A549 (cell line): ENCODE measurements at regions not wholly inside any gene's neighbourhood (a gene's known extent, or its start where the extent isn't known, plus 50 kb on each side); places are given as distances from the start of the nearest gene placed in this dataset.
A peak's percentile ranks its signal among the peaks of the same experiment; 100 is the strongest.

Experiments
- ATAC-seq, 2 experiments: fragments of 200-7000 bp in 1 of 2; fragments of >200 bp in 1 of 2; cut with Nextera tagmentation in 1 of 2; cut with Tn5 transposase in 1 of 2; 3 replicates each; pipeline versions ENCODE4 v1.8.0 to v1.9.1; 2018 to 2020; ENCODE audit warnings: mild to moderate bottlenecking in 1 of 2, moderate library complexity in 1 of 2
- CTCF ChIA-PET: fragments of 300-600 bp; sonication (Branson Sonifier 250); formaldehyde crosslinking; extraction: SDS; loops from one replicate; lab custom pipeline; 2021; ENCODE audit warnings: antibody characterized with exemption, inconsistent platforms; lab: Yijun Ruan, JAX
- POLR2A ChIA-PET: fragments of 350-600 bp; formaldehyde crosslinking; extraction: SDS; loops from one replicate; lab custom pipeline; 2021; ENCODE audit warnings: antibody characterized with exemption, inconsistent platforms; lab: Yijun Ruan, JAX
- DNase-seq, 2 experiments: peaks; one replicate each; pipeline versions ENCODE4 v3.0.0 to v3.0.0-alpha.2; 2011 to 2016; ENCODE audit warnings: low read depth in 1 of 2, low spot score in 1 of 2
- FAIRE-seq: peaks from 2 replicates; lab custom pipeline; 2011; peaks lifted over from hg19 to GRCh38; lab: Jason Lieb, UNC
- H3K27ac ChIP-seq, 2 experiments: fragments of >200 bp; sonication (Bioruptor Twin); formaldehyde crosslinking; 3 replicates each; pipeline ENCODE4 v1.5.1; 2016 to 2017
- H3K4me1 ChIP-seq: fragments of >200 bp; sonication (Bioruptor Twin); formaldehyde crosslinking; 3 replicates; pipeline ENCODE4 v1.6.1; 2016
- H3K4me2 ChIP-seq: fragments of >200 bp; sonication (Bioruptor Twin); formaldehyde crosslinking; 3 replicates; pipeline ENCODE4 v1.6.1; 2016
- H3K4me3 ChIP-seq: fragments of >200 bp; sonication (Bioruptor Twin); formaldehyde crosslinking; 3 replicates; pipeline ENCODE4 v1.5.1; 2016
- H3K9me3 ChIP-seq: fragments of >200 bp; sonication (Bioruptor Twin); formaldehyde crosslinking; 3 replicates; pipeline ENCODE4 v1.6.1; 2016
- CEBPB ChIP-seq, 2 experiments: fragments of >200 bp in 1 of 2; sonication (Bioruptor Twin) in 1 of 2; formaldehyde crosslinking in 1 of 2; IDR thresholded peaks; 2 replicates each; pipeline ENCODE4 v1.6.1; 2012 to 2016
- CHD2 ChIP-seq: fragments of 150-350 bp; IDR thresholded peaks from 2 replicates; pipeline ENCODE4 v1.6.1; 2014; ENCODE audit warnings: low read length; ENCODE audit not compliant: partially characterized antibody
- CHD4 ChIP-seq: fragments of 200-600 bp; sonication (generic); IDR thresholded peaks from 2 replicates; pipeline ENCODE4 v1.6.1; 2016; ENCODE audit warnings: antibody characterized with exemption, mild to moderate bottlenecking, borderline replicate concordance
- EHF ChIP-seq: fragments of 250-450 bp; sonication (Bioruptor Pico); IDR thresholded peaks from 2 replicates; pipeline ENCODE4 v1.5.0; 2020; ENCODE audit warnings: mild to moderate bottlenecking
- ESRRA ChIP-seq: fragments of 150-350 bp; IDR thresholded peaks from 2 replicates; pipeline ENCODE4 v1.6.1; 2014; ENCODE audit warnings: mild to moderate bottlenecking, low read length, borderline replicate concordance
- FOSB ChIP-seq: fragments of 250-450 bp; sonication (Bioruptor Pico); IDR thresholded peaks from 2 replicates; pipeline ENCODE4 v1.5.0; 2020; ENCODE audit warnings: mild to moderate bottlenecking, moderate library complexity
- FOXS1 ChIP-seq: fragments of 250-450 bp; sonication (Bioruptor Pico); IDR thresholded peaks from 2 replicates; pipeline ENCODE4 v1.5.0; 2020; ENCODE audit warnings: mild to moderate bottlenecking, moderate library complexity
- GATA3 ChIP-seq: IDR thresholded peaks from 2 replicates; pipeline ENCODE4 v1.6.1; 2012; ENCODE audit warnings: borderline replicate concordance
- JUN ChIP-seq, 2 experiments: fragments of >200 bp; sonication (Bioruptor Twin); formaldehyde crosslinking; IDR thresholded peaks; 2 replicates in 1 of 2; 3 replicates in 1 of 2; pipeline ENCODE4 v1.6.1; 2016 to 2017
- MAFK ChIP-seq: fragments of 450-650 bp; IDR thresholded peaks from 2 replicates; pipeline ENCODE4 v1.6.1; 2014; ENCODE audit not compliant: partially characterized antibody
- MYC ChIP-seq: IDR thresholded peaks from 2 replicates; pipeline ENCODE4 v1.6.1; 2012; ENCODE audit warnings: mild to moderate bottlenecking, inconsistent platforms, low read length, improper control_type of control experiment, borderline replicate concordance
- NPAS2 ChIP-seq: fragments of 250-450 bp; sonication (Bioruptor Pico); IDR thresholded peaks from 2 replicates; pipeline ENCODE4 v1.8.0; 2022; ENCODE audit warnings: mild to moderate bottlenecking, moderate library complexity, borderline replicate concordance
- RAD21 ChIP-seq, 2 experiments: fragments of >200 bp in 1 of 2; sonication (Bioruptor Twin) in 1 of 2; formaldehyde crosslinking in 1 of 2; IDR thresholded peaks in 1 of 2; conservative IDR thresholded peaks in 1 of 2; 2 replicates in 1 of 2; 3 replicates in 1 of 2; pipeline ENCODE4 v1.6.1; 2012 to 2018; ENCODE audit warnings: inconsistent platforms in 1 of 2
- RARB ChIP-seq: fragments of 250-450 bp; sonication (Bioruptor Pico); IDR thresholded peaks from 2 replicates; pipeline ENCODE4 v1.8.0; 2021; ENCODE audit warnings: mild to moderate bottlenecking, moderate library complexity
- SMC3 ChIP-seq: fragments of >200 bp; sonication (Bioruptor Twin); formaldehyde crosslinking; IDR thresholded peaks from 3 replicates; pipeline ENCODE4 v1.6.1; 2018; ENCODE audit warnings: inconsistent platforms
- ZC3H11A ChIP-seq: fragments of 450-650 bp; IDR thresholded peaks from 2 replicates; pipeline ENCODE4 v1.6.1; 2014; ENCODE audit warnings: antibody characterized with exemption, mild to moderate bottlenecking
- WGBS: methylation state at CpG from one replicate; pipeline ENCODE4 v1.1.6; 2017; ENCODE audit errors: missing lambda C conversion rate; 5-methylcytosine and 5-hydroxymethylcytosine counted together
- TF ChIP-seq, protein P1 (sequence below): fragments of >200 bp; sonication (Bioruptor Twin); formaldehyde crosslinking; IDR thresholded peaks from 3 replicates; pipeline ENCODE4 v1.6.1; 2016
- TF ChIP-seq, protein P2 (sequence below): fragments of >200 bp; sonication (Bioruptor Twin); formaldehyde crosslinking; IDR thresholded peaks from 2 replicates; pipeline ENCODE4 v1.6.1; 2016
- TF ChIP-seq, protein P3 (sequence below): fragments of >200 bp; sonication (Bioruptor Twin); formaldehyde crosslinking; IDR thresholded peaks from 3 replicates; pipeline ENCODE4 v1.5.1; 2016

DNA sequence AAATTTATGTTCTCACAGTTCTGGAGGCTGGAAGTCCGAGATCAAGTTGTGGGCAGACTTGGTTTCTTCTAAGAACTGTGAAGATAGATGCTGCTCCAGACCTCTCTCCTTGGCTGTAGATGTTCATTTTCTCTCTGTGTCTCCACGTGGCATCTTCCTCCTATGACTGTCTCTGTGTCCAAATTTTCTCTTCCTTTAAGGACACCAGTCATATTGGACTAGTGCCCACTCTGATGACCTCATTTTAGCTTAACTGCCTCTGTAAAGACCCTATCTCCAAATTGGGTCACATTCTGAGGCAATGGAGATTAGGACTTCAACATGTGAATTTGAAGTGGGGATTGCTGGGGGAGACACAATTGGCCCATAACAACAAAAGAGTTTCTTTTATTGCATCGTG is 125.3 kb upstream of the ETS2 start:
- Histone ChIP-seq H3K4me2 (no peak overlapping the region), H3K27ac (no peak overlapping the region), H3K9me3 (no peaks in the 10 kb centered on the region), H3K4me3 (no peak overlapping the region), H3K4me1 (no peaks in the 10 kb centered on the region)
- FAIRE-seq (no peak), ATAC-seq (no peak), DNase-seq (no peak)
- WGBS = 40% methylated on average over 3 of the region's 3 CpGs
- ChIA-PET POLR2A (no interaction called here), CTCF (interaction anchor here (1.4 kb wide), 1 partner anchor 11 kb away, joined by 3 read pairs; no protein-coding TSS in a partner anchor)
- TF ChIP-seq CEBPB (IDR thresholded peaks at IDR 0.05) (no peak), ESRRA (no peak), MAFK (no peak), CHD2 (no peak), MYC (no peak), SMC3 (no peak), RARB (CRISPR knock-in tag) (no peak)

DNA sequence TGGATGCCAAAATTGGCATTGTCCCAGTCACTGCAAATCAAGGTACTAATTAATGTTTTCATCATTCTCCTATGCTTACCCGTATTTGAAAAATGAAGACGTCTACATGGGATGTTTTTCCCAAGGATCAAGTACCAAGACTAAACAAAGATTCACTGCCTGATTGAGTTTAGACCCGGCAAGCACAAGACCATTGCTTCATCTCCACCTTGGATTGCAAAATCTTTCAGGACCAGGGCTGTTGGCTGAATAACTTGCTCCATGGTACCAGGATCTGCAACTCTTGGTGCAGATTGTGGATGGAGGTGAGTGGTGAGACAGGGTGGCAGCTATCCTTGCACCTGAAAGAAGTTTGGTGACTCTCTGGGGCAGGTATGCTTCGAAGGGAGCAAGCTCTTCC is 122.5 kb upstream of the ETS2 start:
- H3K9me3 ChIP-seq = no peaks in the 10 kb centered on the region
- TF ChIP-seq ZC3H11A (no peak), CHD4 (no peak), FOXS1 (CRISPR knock-in tag) (no peak), CEBPB (IDR thresholded peaks at IDR 0.05) (peak; percentile 72 to 77), GATA3 (no peak)
- TF ChIP-seq, protein P1, sequence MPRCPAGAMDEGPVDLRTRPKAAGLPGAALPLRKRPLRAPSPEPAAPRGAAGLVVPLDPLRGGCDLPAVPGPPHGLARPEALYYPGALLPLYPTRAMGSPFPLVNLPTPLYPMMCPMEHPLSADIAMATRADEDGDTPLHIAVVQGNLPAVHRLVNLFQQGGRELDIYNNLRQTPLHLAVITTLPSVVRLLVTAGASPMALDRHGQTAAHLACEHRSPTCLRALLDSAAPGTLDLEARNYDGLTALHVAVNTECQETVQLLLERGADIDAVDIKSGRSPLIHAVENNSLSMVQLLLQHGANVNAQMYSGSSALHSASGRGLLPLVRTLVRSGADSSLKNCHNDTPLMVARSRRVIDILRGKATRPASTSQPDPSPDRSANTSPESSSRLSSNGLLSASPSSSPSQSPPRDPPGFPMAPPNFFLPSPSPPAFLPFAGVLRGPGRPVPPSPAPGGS = no peak
- TF ChIP-seq, protein P2, sequence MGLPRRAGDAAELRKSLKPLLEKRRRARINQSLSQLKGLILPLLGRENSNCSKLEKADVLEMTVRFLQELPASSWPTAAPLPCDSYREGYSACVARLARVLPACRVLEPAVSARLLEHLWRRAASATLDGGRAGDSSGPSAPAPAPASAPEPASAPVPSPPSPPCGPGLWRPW = no peak
- DNase-seq (no peak), ATAC-seq (no peak), FAIRE-seq (no peak)
- H3K4me3 ChIP-seq = no peak overlapping the region
- ChIA-PET POLR2A (no interaction called here), CTCF (interaction anchor here (1.4 kb wide), 1 partner anchor 8 kb away, joined by 4 read pairs; no protein-coding TSS in a partner anchor)
- H3K4me2 ChIP-seq = no peak overlapping the region
- no peaks in the 10 kb centered on the region for H3K4me1 ChIP-seq
- WGBS = 11% methylated on average over 4 of the region's 4 CpGs
- H3K27ac ChIP-seq = no peak overlapping the region

DNA sequence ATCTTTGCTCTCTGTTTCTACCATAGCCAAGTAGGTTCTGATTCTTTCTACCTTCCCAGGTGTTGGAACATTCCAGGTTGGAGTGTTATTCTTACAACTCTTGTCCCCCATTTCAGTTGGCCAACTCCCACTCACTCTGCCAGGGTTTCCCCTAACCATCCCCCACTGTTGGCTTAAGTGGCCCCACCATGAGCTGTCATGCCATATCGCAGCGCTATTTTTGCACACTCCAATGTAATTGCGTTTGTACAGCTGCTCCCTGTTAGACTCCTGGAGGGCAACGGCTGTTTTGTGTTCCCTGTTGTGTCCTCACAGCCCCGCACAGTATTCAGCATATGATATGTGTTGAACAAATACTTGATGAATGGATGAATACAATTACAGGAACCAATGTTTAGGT is 117.7 kb upstream of the ETS2 start:
- Histone ChIP-seq H3K4me1 (no peaks in the 10 kb centered on the region), H3K27ac (no peak overlapping the region), H3K4me2 (no peak overlapping the region), H3K4me3 (no peak overlapping the region), H3K9me3 (no peaks in the 10 kb centered on the region; the same call in 2 of the 3 replicates)
- TF ChIP-seq RAD21 (conservative IDR thresholded peaks at IDR 0.05 in 1 of 2, IDR thresholded peaks at IDR 0.05 in 1 of 2) = no peak
- TF ChIP-seq FOSB (CRISPR knock-in tag) = no peak
- TF ChIP-seq, protein P3, sequence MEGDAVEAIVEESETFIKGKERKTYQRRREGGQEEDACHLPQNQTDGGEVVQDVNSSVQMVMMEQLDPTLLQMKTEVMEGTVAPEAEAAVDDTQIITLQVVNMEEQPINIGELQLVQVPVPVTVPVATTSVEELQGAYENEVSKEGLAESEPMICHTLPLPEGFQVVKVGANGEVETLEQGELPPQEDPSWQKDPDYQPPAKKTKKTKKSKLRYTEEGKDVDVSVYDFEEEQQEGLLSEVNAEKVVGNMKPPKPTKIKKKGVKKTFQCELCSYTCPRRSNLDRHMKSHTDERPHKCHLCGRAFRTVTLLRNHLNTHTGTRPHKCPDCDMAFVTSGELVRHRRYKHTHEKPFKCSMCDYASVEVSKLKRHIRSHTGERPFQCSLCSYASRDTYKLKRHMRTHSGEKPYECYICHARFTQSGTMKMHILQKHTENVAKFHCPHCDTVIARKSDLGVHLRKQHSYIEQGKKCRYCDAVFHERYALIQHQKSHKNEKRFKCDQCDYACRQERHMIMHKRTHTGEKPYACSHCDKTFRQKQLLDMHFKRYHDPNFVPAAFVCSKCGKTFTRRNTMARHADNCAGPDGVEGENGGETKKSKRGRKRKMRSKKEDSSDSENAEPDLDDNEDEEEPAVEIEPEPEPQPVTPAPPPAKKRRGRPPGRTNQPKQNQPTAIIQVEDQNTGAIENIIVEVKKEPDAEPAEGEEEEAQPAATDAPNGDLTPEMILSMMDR = no peak
- TF ChIP-seq ZC3H11A = no peak
- TF ChIP-seq JUN (IDR thresholded peaks at IDR 0.05) = no peak
- TF ChIP-seq NPAS2 (CRISPR knock-in tag) = no peak
- no peak for TF ChIP-seq EHF (CRISPR knock-in tag)
- ATAC-seq = no peak
- WGBS = 56% methylated on average over 5 of the region's 5 CpGs
- POLR2A ChIA-PET = no interaction called here
- CTCF ChIA-PET = no interaction called here
- FAIRE-seq = no peak
- DNase-seq = no peak
